Muscle layer of duodenum (tissue), 2 donors: ENCODE measurements at regions not wholly inside any gene's neighbourhood (a gene's known extent, or its start where the extent isn't known, plus 50 kb on each side); places are given as distances from the start of the nearest gene placed in this dataset.

Experiments used
- H3K27ac ChIP-seq: one replicate; pipeline ENCODE4 v1.7.0; 2013; ENCODE audit warnings: mild to moderate bottlenecking, low read length
- H3K27me3 ChIP-seq: one replicate; pipeline ENCODE4 v1.7.0; 2013; ENCODE audit warnings: low read depth, mild to moderate bottlenecking, control low read depth, low read length
- H3K36me3 ChIP-seq, 2 donors: one replicate each; pipeline ENCODE4 v1.7.0; 2013; ENCODE audit warnings: low read length in 2 of 2, control low read depth in 1 of 2, mild to moderate bottlenecking in 1 of 2; ENCODE audit not compliant: insufficient read depth in 2 of 2, control insufficient read depth in 1 of 2
- H3K4me1 ChIP-seq, 2 donors: one replicate each; pipeline ENCODE4 v1.7.0; 2013; ENCODE audit warnings: low read length in 2 of 2, mild to moderate bottlenecking in 2 of 2, control low read depth in 1 of 2, moderate library complexity in 1 of 2; ENCODE audit not compliant: insufficient read depth in 2 of 2, control insufficient read depth in 1 of 2
- H3K4me3 ChIP-seq, 2 donors: one replicate each; pipeline ENCODE4 v1.7.0; 2013; ENCODE audit warnings: low read length in 2 of 2, low read depth in 1 of 2, mild to moderate bottlenecking in 1 of 2
- H3K9me3 ChIP-seq, 2 donors: one replicate each; pipeline ENCODE4 v1.7.0; 2013; ENCODE audit warnings: low read length in 2 of 2, control low read depth in 1 of 2, mild to moderate bottlenecking in 1 of 2; ENCODE audit not compliant: control insufficient read depth in 1 of 2
- donor health status: healthy.

DNA sequence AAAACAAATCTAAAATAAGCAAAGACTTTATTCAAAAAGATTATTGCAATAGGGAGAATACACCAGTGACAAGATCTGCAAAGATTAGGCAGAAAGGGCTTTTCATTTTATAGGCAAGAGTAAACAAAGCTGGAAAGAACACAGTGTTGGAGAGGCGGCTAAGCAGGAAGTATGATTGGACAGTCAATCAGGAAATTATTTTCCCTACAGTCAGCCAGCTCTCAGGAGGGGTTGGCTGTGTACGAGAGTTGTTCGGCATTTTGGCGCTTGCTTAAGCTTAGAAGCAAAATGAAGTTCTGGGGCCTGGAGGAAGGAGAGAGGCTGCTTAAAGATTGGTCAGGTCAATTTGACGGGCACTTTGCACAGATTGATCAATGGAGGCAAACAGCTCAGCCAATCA is 1030.5 kb downstream of the TLE4 start:
- no peak overlapping the region for H3K27ac ChIP-seq
- no peak overlapping the region for H3K4me3 ChIP-seq
- H3K9me3 ChIP-seq, result no peaks in the 10 kb centered on the region
- no peaks in the 10 kb centered on the region for H3K36me3 ChIP-seq
- no peaks in the 10 kb centered on the region for H3K4me1 ChIP-seq
- H3K27me3 ChIP-seq, result no peaks in the 10 kb centered on the region

DNA sequence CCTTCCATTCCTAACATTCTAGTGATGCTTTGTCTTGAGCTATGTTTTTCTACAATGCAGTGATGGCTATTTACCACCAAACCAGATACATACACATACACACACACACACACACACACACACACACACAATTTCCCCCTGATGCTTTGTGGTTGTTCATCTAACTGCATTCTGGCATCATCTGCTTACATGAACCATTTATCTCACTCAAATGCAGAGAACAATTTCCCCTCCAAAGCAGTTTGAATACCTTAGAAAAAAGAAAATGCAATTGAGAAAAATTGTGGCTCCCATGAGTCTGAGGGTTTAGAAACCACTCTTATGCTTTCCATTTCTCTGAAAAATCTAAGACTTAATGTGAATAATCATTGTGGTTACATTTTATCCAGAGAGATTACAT is 1024.8 kb downstream of the TLE4 start:
- no peaks in the 10 kb centered on the region for H3K9me3 ChIP-seq
- H3K4me3 ChIP-seq, result no peak overlapping the region
- H3K36me3 ChIP-seq, result no peaks in the 10 kb centered on the region
- H3K4me1 ChIP-seq, result no peaks in the 10 kb centered on the region
- H3K27me3 ChIP-seq, result no peaks in the 10 kb centered on the region
- no peak overlapping the region for H3K27ac ChIP-seq

DNA sequence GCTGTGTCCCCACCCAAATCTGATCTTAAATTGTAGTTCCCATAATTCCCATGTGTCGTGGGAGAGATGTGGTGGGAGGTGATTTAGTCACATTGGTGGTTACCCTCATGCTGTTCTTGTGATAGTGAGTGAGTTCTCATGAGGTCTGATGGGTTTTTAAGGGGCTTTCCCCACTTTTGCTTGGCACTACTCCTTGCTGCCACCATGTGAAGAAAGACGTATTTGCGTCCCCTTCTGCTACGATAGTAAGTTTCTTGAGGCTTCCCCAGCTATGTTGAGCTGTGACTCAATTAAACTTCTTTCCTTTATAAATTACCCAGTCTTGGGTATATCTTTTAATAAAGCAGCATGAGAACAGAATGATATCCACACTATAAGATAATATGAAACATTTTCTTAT is 1023.4 kb downstream of the TLE4 start:
- no peaks in the 10 kb centered on the region for H3K9me3 ChIP-seq
- no peaks in the 10 kb centered on the region for H3K27me3 ChIP-seq
- H3K27ac ChIP-seq, result no peak overlapping the region
- no peak overlapping the region for H3K4me3 ChIP-seq
- H3K36me3 ChIP-seq, result no peaks in the 10 kb centered on the region
- H3K4me1 ChIP-seq, result no peaks in the 10 kb centered on the region

DNA sequence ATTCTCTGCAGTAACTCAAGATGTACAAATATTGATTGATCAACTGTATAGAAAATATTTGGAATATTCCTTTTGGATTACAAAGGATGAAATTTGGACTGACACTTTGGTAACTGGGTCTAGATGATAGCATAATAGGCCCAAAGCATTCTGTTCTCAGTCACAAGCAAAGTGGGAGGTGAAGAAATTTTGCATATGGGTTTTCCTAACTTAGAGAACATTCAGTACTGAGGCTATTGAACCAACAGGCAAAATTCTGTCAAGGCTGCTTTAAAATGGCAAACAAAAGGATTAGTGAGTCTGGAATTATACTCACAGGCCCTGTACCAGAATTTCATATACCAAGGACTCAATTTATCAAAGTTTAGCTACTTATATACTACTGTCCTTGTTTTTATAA is 1020.6 kb downstream of the TLE4 start:
- no peak overlapping the region for H3K27ac ChIP-seq
- no peaks in the 10 kb centered on the region for H3K9me3 ChIP-seq

DNA sequence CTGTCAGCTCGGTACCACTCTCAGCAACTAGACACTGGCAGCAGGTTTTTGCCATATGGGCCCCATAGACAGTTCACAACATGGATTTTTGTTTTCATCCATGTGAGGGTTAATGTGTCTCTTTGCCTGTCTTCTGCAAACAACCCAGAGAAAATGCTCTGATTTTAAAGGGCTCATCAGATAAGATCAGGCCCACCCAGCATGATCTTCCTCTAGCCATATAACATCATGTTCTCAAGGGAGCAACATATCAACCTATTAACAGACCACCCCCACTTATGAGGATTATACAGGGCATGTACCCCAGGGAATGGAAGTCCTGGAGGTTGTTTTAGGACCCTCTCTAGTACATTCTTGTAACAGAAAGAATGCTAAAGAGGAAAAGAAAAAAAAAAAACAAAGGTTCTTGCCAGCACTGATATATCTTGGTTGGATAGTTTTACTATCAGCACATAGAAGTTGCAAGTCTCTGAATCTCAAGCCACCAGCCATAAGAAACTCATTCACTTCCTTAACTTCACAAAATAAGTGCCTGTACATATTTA is 1015.1 kb downstream of the TLE4 start:
- H3K4me3 ChIP-seq, result no peak overlapping the region
- H3K4me1 ChIP-seq, result no peaks in the 10 kb centered on the region
- no peak overlapping the region for H3K27ac ChIP-seq
- H3K36me3 ChIP-seq, result no peaks in the 10 kb centered on the region
- H3K9me3 ChIP-seq, result no peaks in the 10 kb centered on the region
- H3K27me3 ChIP-seq, result no peaks in the 10 kb centered on the region

More for the DNA sequence above, 1020.6 kb downstream of the TLE4 start:
- H3K27me3 ChIP-seq, result no peaks in the 10 kb centered on the region
- no peak overlapping the region for H3K4me3 ChIP-seq
- H3K36me3 ChIP-seq, result no peaks in the 10 kb centered on the region
- H3K4me1 ChIP-seq, result no peaks in the 10 kb centered on the region

DNA sequence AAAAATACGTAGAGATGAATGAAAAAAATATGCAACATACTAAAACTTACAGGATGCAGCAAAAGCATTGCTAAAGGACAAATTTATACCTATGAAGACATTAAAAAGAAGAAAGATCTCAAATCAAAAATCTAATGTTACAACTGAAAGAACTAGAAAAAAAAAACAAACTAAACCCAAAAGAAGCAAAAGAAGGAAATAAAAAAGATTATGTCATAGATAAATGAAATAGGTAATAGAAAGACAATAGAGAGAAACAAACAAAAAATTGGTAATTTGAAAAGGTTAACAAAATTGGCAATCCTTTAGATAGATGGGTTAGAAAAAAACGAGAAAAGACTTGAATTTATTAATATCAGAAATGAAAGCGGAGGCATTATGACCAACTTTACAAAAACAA is 1000.2 kb downstream of the TLE4 start:
- Histone ChIP-seq H3K36me3 (no peaks in the 10 kb centered on the region), H3K9me3 (peaks cover 0 to 19% of the 10 kb centered on the region in 2 donors)

DNA sequence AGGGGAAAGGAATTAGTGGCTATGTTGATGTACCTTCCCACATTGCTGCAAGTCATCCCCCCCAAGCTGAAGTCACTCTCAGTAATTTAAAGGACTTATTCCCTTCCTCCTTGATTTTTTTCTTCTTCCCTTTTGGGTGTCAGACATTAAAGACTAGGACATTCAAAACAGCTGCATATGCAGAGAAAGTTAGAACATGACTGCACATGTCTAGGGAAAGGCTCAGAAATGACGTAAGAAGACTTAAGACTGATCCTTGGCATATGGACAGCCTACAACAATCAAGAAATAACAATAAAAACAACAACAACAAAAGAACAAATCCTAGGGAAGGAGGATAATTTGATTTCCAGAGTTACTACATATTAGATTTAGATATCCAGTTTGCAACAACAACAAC is 997.5 kb downstream of the TLE4 start:
- H3K4me3 ChIP-seq, result no peak overlapping the region
- H3K9me3 ChIP-seq, result peaks cover 0 to 19% of the 10 kb centered on the region in 2 donors
- H3K4me1 ChIP-seq, result no peaks in the 10 kb centered on the region
- H3K27ac ChIP-seq, result no peak overlapping the region
- no peaks in the 10 kb centered on the region for H3K27me3 ChIP-seq
- H3K36me3 ChIP-seq, result no peaks in the 10 kb centered on the region

More for the DNA sequence above, 1000.2 kb downstream of the TLE4 start:
- Histone ChIP-seq H3K27ac (no peak overlapping the region), H3K4me1 (no peaks in the 10 kb centered on the region), H3K27me3 (no peaks in the 10 kb centered on the region), H3K4me3 (no peak overlapping the region)

DNA sequence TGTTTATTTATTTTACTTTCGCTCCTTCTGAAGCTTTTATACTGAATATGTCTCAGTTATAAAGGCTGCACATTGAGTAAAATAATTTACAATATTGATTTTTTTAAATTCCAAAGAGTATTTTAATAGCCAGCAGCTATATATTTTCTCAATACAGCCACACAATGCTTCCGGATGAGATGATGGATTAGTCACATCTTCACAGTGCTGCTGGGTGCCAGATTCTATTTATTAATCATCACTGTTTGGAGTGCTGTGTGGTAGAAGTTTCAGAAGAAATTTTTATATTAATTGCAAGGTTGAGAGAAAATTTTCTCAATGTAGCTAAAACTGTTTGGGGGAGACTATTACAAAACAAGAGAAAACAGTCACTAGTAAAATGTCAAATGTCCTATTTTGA is 989.8 kb downstream of the TLE4 start:
- H3K27ac ChIP-seq, result no peak overlapping the region
- no peaks in the 10 kb centered on the region for H3K9me3 ChIP-seq
- H3K4me3 ChIP-seq, result no peak overlapping the region
- no peaks in the 10 kb centered on the region for H3K27me3 ChIP-seq
- H3K4me1 ChIP-seq, result no peaks in the 10 kb centered on the region
- H3K36me3 ChIP-seq, result no peaks in the 10 kb centered on the region

DNA sequence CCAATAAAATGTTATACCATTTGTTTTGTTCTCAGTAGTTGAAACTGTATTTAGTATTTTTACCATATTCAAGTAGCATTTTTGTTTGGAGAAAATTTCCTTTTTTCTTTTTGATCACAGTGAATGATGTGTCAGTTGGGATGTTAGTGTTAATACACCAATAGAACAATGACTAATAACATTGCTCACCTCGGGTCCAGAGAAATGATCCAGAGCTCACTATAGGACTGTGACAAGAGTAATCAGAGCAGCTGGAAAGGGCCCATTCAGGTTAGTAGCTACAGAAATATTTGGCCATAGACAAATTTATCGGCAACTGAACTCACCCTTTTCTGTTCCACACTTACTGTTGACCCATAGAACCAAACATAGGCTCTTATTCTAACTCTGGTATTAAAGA is 989.2 kb downstream of the TLE4 start:
- H3K4me3 ChIP-seq, result no peak overlapping the region
- no peaks in the 10 kb centered on the region for H3K9me3 ChIP-seq
- H3K4me1 ChIP-seq, result no peaks in the 10 kb centered on the region
- H3K27ac ChIP-seq, result no peak overlapping the region
- no peaks in the 10 kb centered on the region for H3K36me3 ChIP-seq
- H3K27me3 ChIP-seq, result no peaks in the 10 kb centered on the region

DNA sequence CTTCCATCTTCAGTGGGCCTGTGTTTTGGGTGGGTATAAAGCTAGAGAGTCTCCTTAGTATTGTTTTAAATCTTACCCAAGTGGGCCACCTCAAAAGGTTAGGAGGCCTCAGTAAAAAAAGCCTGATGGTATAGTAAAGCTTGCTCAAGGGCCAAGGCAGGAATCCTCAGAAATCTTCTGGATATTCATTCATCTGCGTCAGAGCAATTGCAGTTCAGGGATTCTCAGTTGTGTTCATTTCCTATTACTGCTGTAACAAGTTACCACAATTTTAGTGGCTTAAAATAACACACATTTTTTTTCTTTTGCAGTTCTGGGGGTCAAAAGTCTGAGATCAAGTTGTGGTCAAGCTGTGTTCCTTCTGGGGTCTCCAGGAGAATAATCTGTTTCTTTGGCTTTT is 985.5 kb downstream of the TLE4 start:
- Histone ChIP-seq H3K36me3 (no peaks in the 10 kb centered on the region), H3K27me3 (no peaks in the 10 kb centered on the region), H3K9me3 (no peaks in the 10 kb centered on the region), H3K4me1 (peaks cover 0 to 5% of the 10 kb centered on the region in 2 donors), H3K4me3 (no peak overlapping the region), H3K27ac (no peak overlapping the region)

DNA sequence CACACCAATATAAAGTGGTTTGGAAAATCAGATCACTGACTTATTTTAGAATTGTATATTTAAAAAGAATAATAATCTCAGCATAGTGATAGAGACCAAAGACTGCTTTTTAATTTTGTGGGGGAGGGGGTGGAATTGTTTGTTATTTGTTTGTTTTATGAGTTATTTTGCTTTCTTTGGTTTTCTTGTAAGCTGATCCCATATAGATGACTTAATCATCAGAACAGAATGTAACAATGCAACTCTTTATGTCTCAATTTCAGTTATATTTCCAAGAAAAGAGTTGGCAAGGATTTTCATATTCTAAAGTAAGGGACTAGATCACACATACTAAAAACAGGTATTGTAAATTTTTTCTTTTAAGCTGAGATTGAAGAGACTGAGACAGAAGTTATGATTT is 984.9 kb downstream of the TLE4 start:
- no peaks in the 10 kb centered on the region for H3K9me3 ChIP-seq
- H3K4me3 ChIP-seq, result no peak overlapping the region
- peaks cover 0 to 5% of the 10 kb centered on the region in 2 donors for H3K4me1 ChIP-seq
- no peaks in the 10 kb centered on the region for H3K27me3 ChIP-seq
- H3K36me3 ChIP-seq, result no peaks in the 10 kb centered on the region
- H3K27ac ChIP-seq, result no peak overlapping the region

DNA sequence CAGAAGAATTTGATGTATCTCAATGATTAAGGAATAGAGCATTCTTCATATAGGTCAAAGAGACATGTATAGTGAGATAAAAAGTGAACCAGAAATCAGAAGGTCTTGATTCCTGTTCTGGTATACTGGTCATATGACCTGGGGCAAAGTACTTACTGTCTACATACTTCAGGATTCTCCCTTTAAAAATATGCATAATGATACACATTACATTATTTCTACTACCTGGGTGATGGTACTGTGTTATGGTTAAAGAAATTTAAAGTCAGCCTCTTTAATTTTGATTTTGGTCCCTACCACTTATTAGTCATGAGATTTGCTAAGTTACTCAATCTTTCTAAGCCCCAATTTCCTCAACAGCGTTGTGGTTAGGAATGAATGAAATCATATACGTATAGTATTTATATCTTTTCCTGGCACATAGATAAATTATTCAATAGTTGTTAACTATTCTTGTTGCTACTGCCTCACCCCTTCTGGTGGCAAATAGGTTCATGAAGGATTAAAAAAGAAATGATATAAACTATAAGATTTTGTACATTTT is 984.1 kb downstream of the TLE4 start:
- H3K4me3 ChIP-seq, result no peak overlapping the region
- H3K36me3 ChIP-seq, result no peaks in the 10 kb centered on the region
- no peak overlapping the region for H3K27ac ChIP-seq
- H3K9me3 ChIP-seq, result no peaks in the 10 kb centered on the region
- peaks cover 0 to 5% of the 10 kb centered on the region in 2 donors for H3K4me1 ChIP-seq
- no peaks in the 10 kb centered on the region for H3K27me3 ChIP-seq
